ENCODE measurements at regions not wholly inside any gene's neighbourhood (a gene's known extent, or its start where the extent isn't known, plus 50 kb on each side); places are given as distances from the start of the nearest gene placed in this dataset.
A peak's percentile ranks its signal among the peaks of the same experiment; 100 is the strongest.

DNA sequence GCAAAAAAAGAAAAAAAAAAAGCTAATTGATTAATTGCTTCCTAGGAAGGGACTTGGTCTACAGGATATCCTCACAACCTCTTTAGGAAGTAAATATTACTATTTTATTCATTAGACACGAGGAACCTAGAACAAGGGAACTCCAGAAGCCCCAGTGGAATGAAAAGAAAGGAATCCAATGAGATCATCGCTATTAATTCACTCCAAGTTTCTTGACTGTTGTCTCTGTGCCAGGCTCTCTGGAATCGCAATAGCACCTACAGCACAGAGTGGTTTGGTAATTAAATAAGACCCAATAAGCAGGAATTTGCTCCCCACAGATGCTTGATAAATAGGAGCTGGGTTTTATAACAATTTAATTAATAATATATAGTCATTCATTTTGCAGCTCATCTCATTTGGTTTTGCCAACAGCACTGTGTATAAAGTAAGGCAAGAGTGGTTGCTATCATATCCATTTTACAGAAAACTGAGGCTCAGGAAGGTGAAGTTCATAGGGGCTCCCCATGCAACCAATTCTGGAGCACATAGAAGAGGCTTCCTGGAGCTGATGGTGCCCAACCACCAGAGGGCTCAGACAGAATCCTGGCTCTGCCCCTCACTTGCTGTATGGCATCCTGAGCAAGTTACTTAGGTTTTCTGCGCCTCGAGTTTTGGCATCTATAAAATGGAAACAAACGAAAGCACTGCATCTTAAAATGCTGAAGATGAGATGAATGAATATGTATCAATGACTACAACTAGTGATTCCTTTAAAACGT is 420.2 kb downstream of the MED13L start:
- DNase-seq: no peak

DNA sequence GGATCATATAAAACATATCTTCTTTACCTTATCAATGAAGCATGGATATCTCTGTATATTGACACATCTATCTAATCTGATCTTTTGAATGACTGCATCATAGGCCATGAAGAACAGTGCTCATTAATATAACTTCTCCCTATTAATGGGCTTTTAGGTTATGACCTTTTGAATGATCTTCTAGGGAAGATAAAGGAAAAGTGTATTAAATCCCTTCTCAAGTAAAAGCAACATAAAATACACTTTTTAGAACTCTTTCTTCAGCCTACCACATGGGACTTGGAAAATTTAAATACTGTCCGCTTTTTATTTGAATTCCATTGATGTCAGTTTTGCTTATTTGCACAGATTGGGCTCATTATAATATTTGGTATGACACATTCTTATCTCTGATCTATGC is 425.4 kb downstream of the MED13L start:
- DNase-seq: no peak

DNA sequence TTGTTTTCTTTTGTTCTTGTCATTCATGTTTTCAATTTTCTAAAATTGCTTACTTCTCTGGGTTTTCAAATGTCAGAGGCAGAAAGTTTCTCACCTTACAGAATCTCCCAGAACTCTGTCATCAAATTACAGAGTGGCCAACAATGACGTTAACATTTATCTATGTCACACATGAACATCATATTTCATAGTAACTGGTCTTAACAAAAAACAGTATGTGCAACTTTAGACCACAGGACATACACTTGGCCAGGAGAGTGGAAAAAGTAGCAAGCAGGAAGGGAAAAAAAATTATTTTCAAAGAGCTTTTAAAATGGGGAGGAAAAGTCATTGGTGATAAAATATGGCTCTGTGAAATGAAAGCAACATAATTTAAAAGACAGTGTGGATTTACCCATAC is 426.5 kb downstream of the MED13L start:
- no peak for DNase-seq

DNA sequence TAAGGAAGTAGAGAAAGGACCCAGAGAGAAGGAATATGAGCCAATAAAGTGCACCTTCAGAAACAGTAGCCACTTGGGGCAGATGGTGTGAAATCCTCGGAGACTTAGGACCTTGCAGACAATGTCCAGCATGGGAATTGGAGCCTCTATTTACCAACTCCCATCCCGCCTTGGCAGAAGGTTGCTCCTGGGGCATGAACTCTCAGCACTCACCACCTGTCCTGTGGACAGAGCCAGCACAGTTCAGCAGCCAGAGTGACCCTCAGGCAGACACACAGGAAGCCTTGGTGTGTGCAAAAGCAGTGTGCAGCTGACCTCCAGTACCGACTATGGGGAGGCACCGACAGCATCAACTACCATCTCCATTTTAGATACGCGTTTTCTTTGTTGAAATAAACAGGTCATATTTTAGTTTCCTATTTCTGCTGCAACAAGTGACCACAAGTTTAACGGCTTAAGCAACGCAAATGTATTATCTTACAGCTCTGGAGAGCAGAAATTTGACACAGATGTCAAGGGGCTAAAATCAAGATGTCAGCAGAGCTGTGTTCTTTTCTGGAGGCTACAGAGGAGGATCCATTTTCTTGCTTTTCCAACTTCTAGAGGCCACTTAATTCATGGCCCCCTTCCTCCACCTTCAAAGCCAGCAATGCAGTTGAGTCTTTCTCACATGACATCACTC is 428.1 kb downstream of the MED13L start:
- no peak for DNase-seq

DNA sequence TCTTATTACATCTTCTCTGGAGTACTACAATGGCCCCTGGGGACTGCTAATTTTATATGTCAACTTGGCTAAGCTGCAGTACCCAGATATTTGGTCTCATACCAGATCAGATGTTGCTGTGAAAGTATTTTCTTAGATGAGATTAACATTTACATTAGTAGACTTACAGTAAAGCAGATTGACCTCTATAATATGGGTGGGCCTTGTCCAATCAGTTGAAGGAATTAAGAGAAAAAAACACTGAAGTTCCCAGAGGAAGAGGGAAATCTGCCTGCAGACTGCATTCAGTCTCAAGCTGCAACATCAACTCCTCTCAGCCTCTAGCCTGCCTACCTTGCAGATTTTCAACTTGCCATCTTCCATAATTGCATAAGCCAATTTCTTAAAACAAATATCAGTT is 430.1 kb downstream of the MED13L start:
- no peak for DNase-seq

DNA sequence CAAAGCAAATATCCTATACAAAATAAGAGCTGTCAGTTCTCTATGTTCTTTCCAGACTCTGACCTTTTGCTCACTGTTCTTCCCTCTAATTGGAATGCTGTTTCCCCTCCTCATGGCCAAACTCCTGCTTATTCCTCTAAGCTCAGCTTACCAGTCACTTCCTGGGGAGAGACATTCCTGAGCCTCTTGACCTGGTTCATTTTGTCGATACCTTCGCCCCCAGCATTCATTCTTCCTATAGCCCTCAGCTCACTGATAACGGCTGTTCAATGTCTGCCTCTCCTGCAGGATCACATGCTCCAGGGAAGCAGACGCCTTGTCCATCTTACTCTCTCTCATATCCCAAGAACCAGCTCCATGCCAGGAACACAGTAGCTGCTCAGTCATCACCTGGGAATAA is 431.0 kb downstream of the MED13L start:
- no peak for DNase-seq

DNA sequence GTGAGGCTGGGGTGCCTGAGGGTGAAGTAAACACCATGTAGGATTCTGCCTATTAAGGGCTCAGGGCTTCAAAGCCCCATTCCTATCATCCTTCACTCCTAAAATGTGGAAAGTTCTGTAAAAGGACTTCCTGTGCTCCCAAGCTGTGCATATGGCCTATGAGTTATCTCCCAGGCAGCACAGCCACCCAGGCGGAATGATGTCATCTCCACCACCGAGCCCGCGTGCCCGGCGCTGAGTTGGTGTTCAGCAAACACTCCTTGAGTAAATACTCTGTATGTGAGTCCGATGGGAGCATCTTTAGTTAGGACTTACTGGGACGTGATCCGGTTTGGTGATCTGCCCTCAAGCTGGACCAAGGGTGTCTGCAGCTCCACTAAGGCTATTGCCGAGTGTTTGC is 437.3 kb downstream of the MED13L start:
- DNase-seq: peak; percentile 2

DNA sequence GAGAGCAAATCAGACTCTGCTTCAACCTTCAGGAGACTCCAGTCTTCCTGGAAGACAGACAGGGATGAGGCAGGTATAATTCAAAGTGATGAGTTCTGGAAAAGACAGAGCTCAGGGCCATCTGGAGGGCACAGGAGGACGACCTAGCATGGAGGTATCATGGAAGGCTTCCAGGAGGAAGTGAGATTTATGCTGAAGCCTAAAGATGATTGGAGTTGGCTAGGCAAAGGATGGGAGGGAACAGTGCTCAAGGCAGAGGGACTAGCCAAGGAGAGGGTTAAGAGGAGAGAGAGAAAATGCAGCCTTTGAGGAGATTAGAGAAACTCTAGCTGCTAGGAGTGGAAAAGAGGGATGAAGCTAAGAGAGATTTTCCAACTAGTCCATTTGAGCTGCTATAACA is 438.5 kb downstream of the MED13L start:
- no peak for DNase-seq

DNA sequence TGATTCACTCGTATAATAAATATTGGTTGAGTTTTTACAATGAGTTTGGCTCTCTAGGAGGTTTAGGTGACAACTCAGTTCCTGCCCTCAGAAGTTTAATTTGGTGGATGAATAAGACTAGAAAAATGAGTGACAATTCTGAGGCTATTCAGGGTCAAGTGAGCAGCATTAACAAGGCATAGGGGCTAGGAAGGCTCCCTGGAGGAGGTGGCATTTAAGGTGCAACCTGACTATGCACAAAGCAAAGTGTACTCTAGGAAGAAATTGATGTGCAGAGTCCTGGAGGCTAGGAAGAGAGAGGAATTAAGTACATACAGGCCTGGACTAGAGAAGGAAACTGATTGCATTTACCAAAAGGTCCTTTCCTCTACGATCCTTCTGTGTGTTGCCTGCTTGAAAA is 440.3 kb downstream of the MED13L start:
- no peak for DNase-seq

DNA sequence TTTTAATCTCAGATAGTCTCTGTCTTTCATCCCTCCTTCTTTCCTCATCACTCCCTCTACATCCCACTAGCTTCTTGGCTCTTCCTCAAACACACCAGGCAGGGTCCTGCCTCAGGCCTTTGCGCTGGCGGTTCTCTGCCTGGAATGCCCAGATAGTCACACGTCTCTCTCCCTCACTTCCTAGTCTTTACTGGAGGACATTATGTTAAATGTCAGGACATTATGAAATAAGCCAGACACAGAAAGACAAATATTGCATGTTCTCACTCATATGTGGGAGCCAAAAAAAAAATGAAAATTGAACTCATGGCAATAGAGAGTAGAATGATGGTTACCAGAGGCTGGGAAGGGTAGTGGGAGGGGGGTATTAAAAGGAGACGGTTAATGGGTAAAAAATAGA is 442.0 kb downstream of the MED13L start:
- DNase-seq: no peak

DNA sequence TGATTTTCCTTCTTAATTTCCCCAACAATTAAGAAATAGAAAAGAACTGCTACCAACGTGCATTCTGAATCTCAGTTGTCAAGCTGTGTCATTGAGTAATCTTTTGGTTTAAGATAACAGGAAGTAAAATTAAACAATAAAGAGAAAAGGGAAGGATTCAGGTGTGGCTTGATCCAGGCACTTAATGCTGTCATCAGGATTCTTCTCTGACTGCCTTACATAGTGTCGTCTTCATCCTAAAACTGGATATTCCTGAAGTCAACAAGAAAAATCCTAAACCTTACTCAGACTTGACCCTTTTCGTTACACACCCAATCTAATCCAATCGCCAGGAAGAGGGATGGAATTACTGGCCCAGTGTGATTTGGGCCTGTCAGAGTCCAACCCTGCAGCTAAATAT is 443.8 kb downstream of the MED13L start:
- no peak for DNase-seq

DNA sequence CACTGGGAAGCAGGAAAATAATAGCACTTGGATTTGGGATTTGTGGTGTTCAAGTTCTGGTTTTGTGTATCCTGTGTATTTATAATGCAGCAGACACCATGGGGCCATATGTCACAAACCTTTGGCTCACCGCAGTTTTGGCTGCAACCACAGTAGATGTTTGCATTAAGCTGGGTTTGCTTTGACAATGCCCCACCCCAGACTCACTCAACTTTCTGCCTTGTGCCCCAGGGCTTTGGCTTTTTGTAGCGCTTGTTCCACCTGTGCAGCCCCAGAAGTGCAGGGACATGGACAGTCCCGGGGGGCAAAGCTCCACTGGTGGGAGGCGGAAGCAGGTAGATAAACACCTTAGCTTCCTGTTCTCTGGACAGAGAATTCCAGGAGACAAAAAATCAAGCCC is 446.9 kb downstream of the MED13L start:
- no peak for DNase-seq

DNA sequence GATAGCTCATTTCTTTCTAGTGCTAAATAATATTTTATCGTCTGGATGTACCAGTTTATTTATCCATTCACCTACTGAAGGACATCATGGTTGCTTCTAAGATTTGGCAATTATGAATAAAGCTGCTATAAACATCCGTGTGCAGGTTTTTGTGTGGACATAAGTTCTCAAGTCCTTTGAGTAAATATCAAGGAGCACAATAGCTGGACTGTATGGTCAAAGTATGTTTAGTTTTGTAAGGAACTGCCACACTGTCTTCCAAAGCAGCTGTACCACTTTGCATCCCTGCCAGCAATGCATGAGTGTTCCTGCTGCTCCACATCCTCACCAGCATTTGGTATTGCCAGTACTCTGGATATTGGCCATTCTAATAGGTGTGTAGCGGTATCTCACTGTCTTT is 447.4 kb downstream of the MED13L start:
- DNase-seq: no peak

DNA sequence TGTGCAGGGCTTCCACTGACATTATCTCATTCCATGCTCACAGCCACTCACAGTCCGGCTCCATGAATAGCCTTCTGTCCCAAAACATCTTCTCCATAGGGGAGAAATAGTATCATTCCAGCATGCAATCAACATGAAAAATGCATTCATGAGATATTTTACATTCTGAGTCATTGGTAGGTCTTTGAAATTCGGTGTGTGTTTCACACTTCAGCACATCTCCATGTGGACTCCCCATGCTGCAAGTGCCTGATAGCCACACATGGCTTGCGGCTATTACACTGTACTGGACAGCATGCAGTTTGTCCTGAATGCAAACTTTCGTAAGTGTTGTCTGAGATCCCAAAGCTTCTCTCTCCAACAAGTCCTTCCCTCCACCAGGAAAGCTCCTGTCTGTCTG is 449.3 kb downstream of the MED13L start:
- no peak for DNase-seq

DNA sequence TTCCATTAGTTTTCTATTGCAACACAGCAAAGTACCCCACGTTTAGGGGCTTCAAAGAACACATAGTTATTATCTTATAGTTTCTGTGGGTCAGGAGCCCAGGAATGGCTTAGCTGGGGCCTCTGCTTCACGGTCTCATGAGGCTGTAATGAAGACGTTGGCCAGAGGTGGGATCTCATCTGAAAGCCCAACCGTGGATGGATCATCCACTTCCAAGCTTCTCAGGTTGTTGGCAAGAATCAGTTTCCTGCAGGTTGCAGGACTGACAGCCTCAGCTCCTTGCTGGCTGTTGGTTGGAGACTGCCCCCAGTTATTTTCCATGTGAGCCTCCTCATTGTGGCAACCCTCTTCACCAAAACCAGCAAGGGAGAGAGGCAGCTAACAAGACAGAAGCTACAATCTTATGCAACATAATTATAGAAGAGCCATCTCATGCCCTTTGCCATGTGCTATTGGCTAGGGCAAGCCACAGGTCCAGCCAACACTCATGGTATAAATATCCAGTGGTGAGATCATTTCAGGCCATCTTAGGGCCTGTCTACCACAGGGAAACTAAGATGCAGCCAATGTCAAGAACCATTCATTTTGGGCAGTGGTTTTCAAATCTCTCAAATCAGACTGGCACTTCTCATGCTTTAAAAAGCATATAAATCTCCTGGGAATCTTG is 452.4 kb downstream of the MED13L start:
- no peak for DNase-seq

DNA sequence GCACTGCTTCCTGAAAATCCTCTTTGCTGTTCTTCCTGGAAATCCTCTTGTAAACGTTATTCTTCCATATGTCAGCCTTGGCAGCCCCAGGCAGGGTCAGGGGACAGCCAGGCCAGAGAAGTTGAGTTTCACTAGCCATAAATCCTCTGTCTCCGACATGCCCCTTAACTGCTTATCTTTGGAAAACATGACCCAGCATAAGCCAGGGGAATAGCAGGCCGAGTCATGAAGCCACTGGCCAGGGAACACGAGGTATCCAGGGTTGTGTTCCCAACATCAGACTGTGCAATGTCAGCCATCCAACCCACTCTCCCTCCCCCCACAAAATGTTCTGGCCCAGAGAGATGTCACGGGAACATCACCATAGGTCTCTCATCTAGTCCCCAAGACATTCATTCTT is 453.9 kb downstream of the MED13L start:
- no peak for DNase-seq

DNA sequence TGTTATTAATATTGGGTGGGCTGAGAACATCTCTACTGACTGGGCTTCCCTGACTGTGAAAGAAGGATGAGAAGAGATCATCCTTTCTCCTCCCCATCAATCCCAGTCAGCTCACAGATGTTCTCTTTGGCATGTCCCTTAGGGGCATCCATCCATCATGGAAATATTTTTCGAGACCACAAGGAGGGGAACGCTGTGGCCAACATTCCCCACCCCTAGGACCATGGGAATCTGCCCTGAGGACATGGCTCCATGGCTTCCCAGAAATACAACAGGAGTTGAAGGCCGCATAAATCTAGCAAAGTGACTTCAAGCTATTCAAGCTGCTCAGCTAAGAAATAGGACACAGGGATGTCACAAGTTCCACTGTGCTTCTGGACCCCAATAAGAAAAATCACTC is 456.8 kb downstream of the MED13L start:
- no peak for DNase-seq

DNA sequence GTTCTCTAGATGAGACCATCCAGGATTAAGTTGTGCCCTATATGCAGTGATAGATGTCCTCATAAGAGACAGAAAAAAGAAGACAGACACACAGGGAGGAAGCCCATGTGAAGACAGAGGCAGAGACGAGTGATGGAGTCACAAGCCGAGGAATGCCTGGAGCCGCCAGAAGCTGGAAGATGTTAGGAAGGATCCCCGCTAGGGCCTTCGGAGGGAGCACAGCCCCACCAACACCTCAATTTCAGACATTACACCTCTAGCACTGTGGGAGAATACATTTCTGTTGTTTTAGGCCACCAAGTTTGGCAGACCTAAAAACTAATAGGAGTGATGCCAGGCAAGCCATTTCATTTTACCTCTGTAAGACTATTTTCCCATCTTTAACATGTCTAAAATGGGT is 458.5 kb downstream of the MED13L start:
- no peak for DNase-seq

DNA sequence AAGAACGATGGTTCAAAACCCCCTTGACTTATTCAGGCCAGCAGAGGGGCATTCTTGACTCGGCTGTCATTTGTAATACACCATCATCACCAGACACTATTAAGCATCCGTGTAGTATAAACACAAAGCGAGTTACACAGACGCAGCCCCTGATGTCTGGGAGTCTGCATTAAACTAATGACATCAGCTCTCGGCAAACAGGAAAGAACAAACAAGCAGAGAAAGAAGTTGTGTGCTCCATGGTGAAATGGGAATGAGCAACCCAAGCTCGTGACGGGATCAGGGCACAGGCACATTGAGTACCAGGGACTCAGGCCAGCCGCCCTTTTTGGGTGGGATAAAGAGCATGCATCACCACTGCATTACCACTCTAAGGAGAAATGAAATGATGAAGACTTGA is 460.1 kb downstream of the MED13L start:
- DNase-seq: no peak

DNA sequence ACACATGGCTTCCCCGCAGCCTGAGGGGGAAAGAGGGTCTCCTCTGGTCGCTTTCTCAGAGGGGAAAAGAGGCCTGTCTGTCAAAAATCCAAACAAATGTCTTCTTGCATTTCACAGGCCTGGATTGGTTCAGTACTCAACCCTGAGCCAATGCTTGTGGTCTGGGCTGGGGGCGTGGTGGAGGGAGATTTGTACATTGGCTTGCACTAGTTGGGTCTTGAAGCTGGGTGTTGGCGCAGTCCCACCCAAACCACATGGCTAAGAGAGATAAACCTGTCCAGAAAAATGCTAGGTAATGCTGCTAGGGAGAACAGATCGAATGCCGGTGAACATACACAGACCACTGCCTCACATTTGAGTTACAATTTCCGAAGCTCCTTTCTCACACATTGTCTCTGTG is 461.6 kb downstream of the MED13L start:
- DNase-seq: no peak

DNA sequence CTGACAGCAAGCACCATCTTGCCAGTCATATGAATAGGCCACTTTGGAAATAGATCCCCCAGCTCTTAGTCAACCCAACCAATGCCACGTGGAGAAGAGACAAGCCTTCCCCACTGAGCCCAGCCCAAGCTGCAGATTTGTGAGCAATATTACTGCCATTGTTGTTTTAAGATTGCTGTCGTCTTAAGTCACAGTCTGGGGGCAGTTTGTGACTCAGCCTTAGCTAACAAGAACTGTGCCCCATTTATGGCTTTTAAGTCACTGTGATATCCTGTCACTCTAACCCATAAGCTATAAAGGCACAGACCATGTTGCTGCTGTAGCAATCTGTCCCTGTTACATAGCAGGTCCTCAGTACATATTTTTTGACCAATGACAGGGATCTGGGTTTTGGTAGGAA is 464.2 kb downstream of the MED13L start:
- no peak for DNase-seq

DNA sequence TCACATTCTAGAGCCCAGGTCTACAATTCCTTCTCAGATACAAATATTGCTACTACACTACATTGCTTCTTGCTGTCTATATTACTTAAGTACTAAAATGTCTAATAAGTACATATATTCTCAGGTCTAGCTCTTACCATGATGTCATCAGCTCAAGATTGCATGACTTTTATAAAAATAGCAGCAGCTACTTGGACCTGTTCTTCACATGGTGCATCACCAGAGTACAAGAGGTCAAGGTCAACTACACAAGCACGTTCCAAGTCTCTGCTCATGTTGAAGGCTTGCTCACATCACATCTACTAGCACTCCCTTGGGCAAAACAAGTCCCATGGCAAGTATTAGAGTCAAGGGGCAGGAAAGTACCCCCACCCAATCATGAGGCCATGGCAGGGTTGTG is 465.6 kb downstream of the MED13L start:
- no peak for DNase-seq

DNA sequence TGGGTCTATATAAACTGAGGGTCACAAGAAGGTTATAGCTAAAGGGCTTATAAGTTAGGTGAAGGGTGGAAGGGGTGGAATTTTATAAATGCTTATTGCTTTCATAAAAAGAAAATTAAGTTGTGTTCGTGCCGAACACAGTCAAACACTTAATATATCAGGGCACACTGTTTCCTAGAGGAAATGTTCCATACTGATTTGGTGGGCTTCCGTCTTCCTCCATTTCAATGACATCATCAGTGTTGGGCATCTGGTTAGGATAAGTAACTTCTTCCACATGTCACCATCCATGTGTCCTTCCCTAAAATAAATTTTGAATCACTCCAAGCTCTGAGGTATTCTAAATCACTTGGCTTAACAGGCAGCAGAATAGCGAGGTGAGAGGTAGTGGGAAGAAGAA is 466.4 kb downstream of the MED13L start:
- no peak for DNase-seq

DNA sequence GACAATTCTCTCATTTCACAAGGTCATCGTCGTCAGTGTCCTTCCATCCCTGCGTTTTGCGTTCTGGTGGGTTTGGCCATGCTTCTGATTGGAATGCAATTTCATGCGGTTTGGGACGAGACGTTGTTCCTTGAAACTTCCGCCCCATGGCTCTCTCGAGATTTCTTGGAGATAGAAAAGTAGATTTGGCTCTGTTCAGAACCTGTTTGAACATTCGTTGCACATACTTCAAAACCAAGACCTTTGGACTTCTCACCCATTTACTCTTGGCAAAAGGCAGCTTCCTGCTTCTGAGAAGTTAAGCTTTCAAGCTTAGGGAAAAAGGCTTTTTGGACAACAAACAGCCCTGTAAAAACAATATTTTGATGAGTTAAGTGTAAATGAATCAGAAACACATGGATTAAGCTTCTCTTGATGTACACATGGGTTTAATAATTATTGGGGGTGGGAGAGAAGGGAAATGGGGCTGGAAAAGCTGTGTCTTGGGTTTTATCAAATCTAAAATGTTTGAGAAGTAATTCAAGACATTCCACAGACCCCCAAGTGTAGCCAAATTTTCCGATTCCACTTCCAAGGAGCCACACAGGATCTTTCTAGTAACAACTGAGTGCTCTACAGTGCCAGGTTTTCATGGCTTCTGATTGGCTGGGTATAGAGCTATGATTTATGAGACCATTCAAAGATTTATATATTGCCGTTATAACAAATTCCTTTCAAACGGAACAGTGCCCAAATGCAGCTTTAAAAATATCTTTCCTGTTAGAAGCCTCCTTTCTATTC is 467.2 kb downstream of the MED13L start:
- no peak for DNase-seq

Measured in HCEC 1CT (cell line).